ENCODE measurements at regions not wholly inside any gene's neighbourhood (a gene's known extent, or its start where the extent isn't known, plus 50 kb on each side); places are given as distances from the start of the nearest gene placed in this dataset.

GRCh38 chr5:38714240-38714639 lies 131.6 kb upstream of the OSMR start:
- Histone ChIP-seq H3K4me3 (ENCODE audit: low read depth, low read length, poor library complexity, severe bottlenecking) (no peak overlapping the region), H3K27me3 (replicated peaks; ENCODE audit: insufficient read depth, low read depth, low read length, poor library complexity) (no peaks in the 10 kb centered on the region), H3K36me3 (ENCODE audit: insufficient read depth, low read length, poor library complexity, severe bottlenecking) (no peaks in the 10 kb centered on the region), H3K9me3 (ENCODE audit: low read depth, low read length, poor library complexity, severe bottlenecking) (no peaks in the 10 kb centered on the region), H3K4me1 (ENCODE audit: insufficient read depth, low read length, poor library complexity, severe bottlenecking) (peaks cover 40% of the 10 kb centered on the region), H3K27ac (ENCODE audit: low read depth, low read length, poor library complexity, severe bottlenecking) (no peak overlapping the region)
- intact Hi-C loops (cut with micrococcal nuclease; ENCODE audit: unreplicated experiment), result loop anchor here (10.0 kb wide), 1 partner anchor 159 kb away; the partner anchor contains the start of gene LIFR
- POLR2A ChIA-PET (ENCODE audit: low non-redundant PET), result no interaction called here
- CTCF ChIA-PET, result no interaction called here
- DNase-seq (ENCODE audit: low spot score), result no peak
- no TSS peak for BruUV-seq (replicated peaks)
- no peak for TF ChIP-seq CTCF (conservative IDR thresholded peaks at IDR 0.05; ENCODE audit: low read depth, low read length)

- no peak for DNase-seq (ENCODE audit: low spot score)
- H3K4me3 ChIP-seq (ENCODE audit: low read depth, low read length, poor library complexity, severe bottlenecking), result no peak overlapping the region
- BruUV-seq (replicated peaks), result no TSS peak
- intact Hi-C loops (cut with micrococcal nuclease; ENCODE audit: unreplicated experiment), result loop anchor here (10.0 kb wide), 1 partner anchor 160 kb away; the partner anchor contains the start of gene LIFR
- no peaks in the 10 kb centered on the region for H3K36me3 ChIP-seq (ENCODE audit: insufficient read depth, low read length, poor library complexity, severe bottlenecking)
- H3K4me1 ChIP-seq (ENCODE audit: insufficient read depth, low read length, poor library complexity, severe bottlenecking), result peaks cover 46% of the 10 kb centered on the region
- ChIA-PET CTCF (no interaction called here), POLR2A (ENCODE audit: low non-redundant PET) (no interaction called here)
- no peaks in the 10 kb centered on the region for H3K9me3 ChIP-seq (ENCODE audit: low read depth, low read length, poor library complexity, severe bottlenecking)
- H3K27me3 ChIP-seq (replicated peaks; ENCODE audit: insufficient read depth, low read depth, low read length, poor library complexity), result no peaks in the 10 kb centered on the region
- no peak for TF ChIP-seq EZH2 (IDR thresholded peaks at IDR 0.05; ENCODE audit: borderline replicate concordance, low read depth, low read length, poor library complexity, severe bottlenecking)
- no peak for TF ChIP-seq CTCF (conservative IDR thresholded peaks at IDR 0.05; ENCODE audit: low read depth, low read length)
- peak overlapping the region; percentile 1 for H3K27ac ChIP-seq (ENCODE audit: low read depth, low read length, poor library complexity, severe bottlenecking)
Observed at GRCh38 chr5:38714703-38715355, 131.0 kb upstream of the OSMR start.

GRCh38 chr5:38715696-38716095 lies 130.1 kb upstream of the OSMR start:
- Histone ChIP-seq H3K36me3 (ENCODE audit: insufficient read depth, low read length, poor library complexity, severe bottlenecking) (no peaks in the 10 kb centered on the region), H3K4me3 (ENCODE audit: low read depth, low read length, poor library complexity, severe bottlenecking) (no peak overlapping the region), H3K9me3 (ENCODE audit: low read depth, low read length, poor library complexity, severe bottlenecking) (no peaks in the 10 kb centered on the region), H3K27me3 (replicated peaks; ENCODE audit: insufficient read depth, low read depth, low read length, poor library complexity) (no peaks in the 10 kb centered on the region), H3K4me1 (ENCODE audit: insufficient read depth, low read length, poor library complexity, severe bottlenecking) (peaks cover 53% of the 10 kb centered on the region), H3K27ac (ENCODE audit: low read depth, low read length, poor library complexity, severe bottlenecking) (peak overlapping the region; percentile 3)
- CTCF ChIA-PET, result no interaction called here
- TF ChIP-seq CTCF (conservative IDR thresholded peaks at IDR 0.05; ENCODE audit: low read depth, low read length), result no peak
- intact Hi-C loops (cut with micrococcal nuclease; ENCODE audit: unreplicated experiment), result loop anchor here (10.0 kb wide), 1 partner anchor 161 kb away; the partner anchor contains the start of gene LIFR
- no TSS peak for BruUV-seq (replicated peaks)
- DNase-seq (ENCODE audit: low spot score), result no peak
- POLR2A ChIA-PET (ENCODE audit: low non-redundant PET), result no interaction called here

All from A673 (cell line).